ENCODE measurements at regions not wholly inside any gene's neighbourhood (a gene's known extent, or its start where the extent isn't known, plus 50 kb on each side); places are given as distances from the start of the nearest gene placed in this dataset.

GRCh38 chr5:135691044-135691443 lies 112.3 kb upstream of the CXCL14 start:
- TF ChIP-seq CTCF (conservative IDR thresholded peaks at IDR 0.05): no peak
- H3K27ac ChIP-seq: no peak overlapping the region

GRCh38 chr5:135690466-135690865 lies 111.7 kb upstream of the CXCL14 start:
- H3K27ac ChIP-seq: no peak overlapping the region
- no peak for TF ChIP-seq CTCF (conservative IDR thresholded peaks at IDR 0.05)

- no peak overlapping the region for H3K27ac ChIP-seq
- TF ChIP-seq CTCF (conservative IDR thresholded peaks at IDR 0.05): no peak
Observed at GRCh38 chr5:135689506-135689905, 110.7 kb upstream of the CXCL14 start.

GRCh38 chr5:135688385-135688784 lies 109.6 kb upstream of the CXCL14 start:
- TF ChIP-seq CTCF (conservative IDR thresholded peaks at IDR 0.05): no peak
- H3K27ac ChIP-seq: no peak overlapping the region

- H3K27ac ChIP-seq: no peak overlapping the region
- no peak for TF ChIP-seq CTCF (conservative IDR thresholded peaks at IDR 0.05)
Observed at GRCh38 chr5:135683189-135683588, 104.4 kb upstream of the CXCL14 start.

- no peak overlapping the region for H3K27ac ChIP-seq
- no peak for TF ChIP-seq CTCF (conservative IDR thresholded peaks at IDR 0.05)
Observed at GRCh38 chr5:135680713-135681112, 101.9 kb upstream of the CXCL14 start.

GRCh38 chr5:135678640-135679268 lies 100.0 kb upstream of the CXCL14 start:
- TF ChIP-seq CTCF (conservative IDR thresholded peaks at IDR 0.05): no peak
- H3K27ac ChIP-seq: no peak overlapping the region

Measured in VCaP (cell line).